Renal cortical epithelial cell (primary cell): ENCODE measurements at regions not wholly inside any gene's neighbourhood (a gene's known extent, or its start where the extent isn't known, plus 50 kb on each side); places are given as distances from the start of the nearest gene placed in this dataset.
"Not testable (repeated sequence)": the region's sequence is repeated elsewhere in the genome, so short reads cannot be mapped to it uniquely, and the experiment has no call there.

Source experiments
- DNase-seq: peaks from one replicate; pipeline ENCODE4 v3.0.0-alpha.2; 2011; ENCODE audit warnings: low read depth

DNA sequence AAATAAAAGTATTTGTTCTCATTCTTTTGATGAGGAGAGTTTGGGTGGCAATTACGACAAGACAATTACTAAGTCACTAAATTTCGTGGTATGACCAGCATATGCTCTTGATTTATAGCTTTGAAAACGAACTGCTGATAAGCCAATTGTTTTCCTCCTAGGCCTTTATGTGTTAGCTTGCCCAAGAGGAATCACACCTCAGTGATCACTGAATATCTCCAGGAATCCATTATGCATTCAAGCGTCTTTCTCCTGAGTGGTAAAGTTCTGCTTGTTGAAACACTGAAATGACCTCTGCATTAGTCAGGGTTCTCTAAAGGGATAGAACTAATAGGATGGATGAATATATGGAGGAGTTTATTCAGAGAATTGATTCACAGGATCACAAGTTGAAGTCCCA lies 677.7 kb upstream of the MEF2C start:
- peak; percentile 98 for DNase-seq

DNA sequence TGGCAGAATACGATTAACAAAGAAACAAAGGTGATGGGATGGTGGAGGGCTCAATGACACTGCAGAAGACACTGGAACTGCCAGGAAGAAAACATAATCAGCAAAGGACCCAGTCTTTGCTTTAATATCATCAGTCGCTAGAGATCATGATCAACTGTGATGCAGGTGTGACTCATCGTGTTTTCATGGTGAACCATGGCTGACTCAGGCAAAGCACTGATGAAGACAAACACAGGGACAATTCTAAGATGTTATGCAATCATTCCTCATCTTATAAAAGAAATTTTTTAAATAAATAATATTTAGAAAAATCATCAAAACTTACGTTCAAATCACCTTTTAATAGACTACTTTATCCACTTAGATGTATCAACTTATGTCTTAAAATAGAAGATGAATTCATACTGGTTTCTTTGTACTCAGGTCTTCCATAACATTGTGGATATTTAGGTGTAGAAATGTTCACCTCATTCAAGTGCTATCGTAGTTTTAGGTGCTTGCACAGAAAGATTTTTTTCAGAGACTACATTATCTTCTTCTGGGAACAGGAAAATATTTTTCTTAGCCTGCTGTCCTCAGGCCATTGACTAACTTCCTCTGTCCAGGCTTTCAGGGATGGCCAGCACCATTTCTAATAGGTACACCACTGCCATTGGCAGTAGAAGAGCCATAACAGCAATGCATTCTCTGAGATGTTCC lies 673.4 kb upstream of the MEF2C start:
- peak; percentile 94 for DNase-seq

GRCh38 chr5:89546657-89547056 lies 663.7 kb upstream of the MEF2C start:
- DNase-seq, result no peak

GRCh38 chr5:89545626-89546025 lies 662.6 kb upstream of the MEF2C start:
- DNase-seq, result no peak

- DNase-seq, result no peak
Measured at GRCh38 chr5:89545076-89545475, 662.1 kb upstream of the MEF2C start.

GRCh38 chr5:89542736-89543135 lies 659.8 kb upstream of the MEF2C start:
- DNase-seq, result no peak

DNA sequence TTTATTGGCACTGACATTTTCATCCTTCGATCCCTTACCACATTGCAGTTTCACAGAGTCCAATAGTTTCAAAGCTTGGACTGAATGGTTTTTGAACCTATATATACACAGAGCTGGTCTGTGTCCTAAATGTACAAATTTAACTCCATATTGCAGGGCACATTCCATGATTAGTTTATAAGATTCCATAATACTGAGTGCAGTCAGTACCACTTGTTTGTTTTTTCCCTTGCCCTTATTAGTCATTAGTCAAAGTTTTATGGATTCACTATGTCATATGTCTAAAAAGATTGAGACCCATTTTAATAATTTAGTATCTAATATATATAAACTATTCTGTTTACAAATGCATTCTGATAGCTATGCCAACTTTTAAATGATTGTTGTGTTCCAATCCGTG lies 654.8 kb upstream of the MEF2C start:
- DNase-seq, result no peak

DNA sequence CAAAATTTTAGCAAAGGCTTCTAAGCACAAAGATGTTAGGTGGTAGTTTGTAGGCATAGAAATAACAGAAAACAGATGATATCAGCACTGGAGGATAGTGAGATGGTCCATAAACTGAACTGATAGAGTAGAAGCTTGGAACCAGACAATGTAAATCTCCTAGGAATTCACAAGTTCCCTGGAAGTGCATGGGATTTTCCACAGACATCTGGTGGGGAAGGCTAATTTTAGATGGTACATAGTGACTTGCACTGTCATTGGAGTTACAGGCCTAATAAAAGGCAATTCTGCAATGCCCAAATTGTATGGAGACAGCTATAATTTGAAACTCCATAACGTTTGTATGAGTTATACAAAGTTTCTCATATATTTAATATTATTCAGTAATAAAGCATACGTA lies 653.0 kb upstream of the MEF2C start:
- no peak for DNase-seq

DNA sequence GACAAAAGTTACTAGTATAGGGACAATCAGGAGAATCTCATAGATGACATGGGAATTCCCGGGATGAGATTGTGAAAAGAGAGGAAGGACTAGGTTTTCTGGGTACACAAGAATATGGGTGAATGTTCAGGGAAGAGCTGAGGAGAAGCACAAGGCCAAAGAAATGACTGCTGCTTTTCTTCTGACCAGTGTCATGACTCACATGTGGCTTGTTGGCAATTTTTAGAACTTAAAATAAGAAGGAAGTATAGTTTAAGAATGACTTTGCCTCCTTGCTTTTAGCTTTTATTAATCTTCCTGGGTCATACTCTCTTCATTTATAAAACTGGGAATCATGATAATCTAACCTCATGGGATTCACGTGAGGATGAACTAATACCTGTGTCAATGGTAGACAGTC lies 652.4 kb upstream of the MEF2C start:
- peak; percentile 22 for DNase-seq

- peak; percentile 83 for DNase-seq
Measured at GRCh38 chr5:89534331-89534730, 651.3 kb upstream of the MEF2C start.

GRCh38 chr5:89524785-89525184 lies 641.8 kb upstream of the MEF2C start:
- no peak for DNase-seq

DNA sequence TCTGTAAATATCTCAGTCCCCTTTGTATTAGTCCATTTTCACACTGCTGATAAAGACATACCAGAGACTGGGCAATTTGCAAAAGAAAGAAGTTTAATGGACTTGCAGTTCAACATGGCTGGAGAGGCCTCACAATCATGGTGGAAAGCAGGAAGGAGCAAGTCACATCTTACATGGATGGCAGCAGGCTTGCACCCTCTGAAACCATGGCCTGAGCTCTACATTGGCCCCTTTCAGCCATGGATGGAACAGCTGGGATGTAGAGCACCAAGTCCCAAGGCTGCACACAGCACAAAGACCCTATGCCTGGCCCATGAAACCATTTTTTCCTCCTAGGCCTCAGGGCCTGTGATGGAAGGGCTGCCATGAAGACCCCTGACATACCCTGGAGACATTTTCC lies 640.9 kb upstream of the MEF2C start:
- DNase-seq, result not testable (repeated sequence)

DNA sequence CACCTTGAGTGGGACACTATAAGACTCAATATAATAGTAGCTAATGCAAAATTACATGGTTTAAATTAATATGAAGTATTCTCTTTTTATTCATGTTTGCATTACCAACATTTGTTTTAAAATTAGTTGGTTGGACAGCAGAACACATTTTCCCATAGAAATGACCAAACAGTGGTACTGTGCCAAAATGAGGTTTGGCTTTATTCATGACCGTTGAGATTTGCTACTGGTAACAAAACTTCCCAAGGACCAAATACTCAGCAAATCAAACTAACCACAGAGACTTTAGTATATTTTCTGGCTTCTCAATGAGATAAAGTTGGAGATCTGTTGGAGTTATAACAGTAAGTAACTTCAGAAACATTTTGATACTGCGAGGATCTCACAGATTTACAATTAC lies 637.8 kb upstream of the MEF2C start:
- DNase-seq, result no peak

- no peak for DNase-seq
Measured at GRCh38 chr5:89513299-89514044, 630.5 kb upstream of the MEF2C start.

DNA sequence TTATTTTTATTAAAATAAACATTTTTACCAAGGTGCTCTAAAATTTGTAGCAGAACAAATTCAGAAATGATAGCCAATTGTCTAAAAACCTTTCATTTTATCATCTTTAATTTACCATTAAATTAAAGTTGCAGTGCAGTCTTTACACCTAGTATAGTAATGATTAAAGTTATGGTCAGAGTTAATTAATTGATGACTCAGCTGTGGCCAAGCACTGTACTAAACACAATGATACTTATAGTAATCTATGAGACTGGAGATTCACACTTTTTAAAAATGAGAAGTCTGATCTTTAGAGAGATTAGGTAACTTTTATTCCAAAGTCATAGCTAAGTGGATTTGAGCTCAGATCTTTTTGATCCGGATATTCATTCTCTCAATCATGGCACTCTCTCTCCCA lies 621.1 kb upstream of the MEF2C start:
- no peak for DNase-seq

- no peak for DNase-seq
Measured at GRCh38 chr5:89499787-89500186, 616.8 kb upstream of the MEF2C start.

DNA sequence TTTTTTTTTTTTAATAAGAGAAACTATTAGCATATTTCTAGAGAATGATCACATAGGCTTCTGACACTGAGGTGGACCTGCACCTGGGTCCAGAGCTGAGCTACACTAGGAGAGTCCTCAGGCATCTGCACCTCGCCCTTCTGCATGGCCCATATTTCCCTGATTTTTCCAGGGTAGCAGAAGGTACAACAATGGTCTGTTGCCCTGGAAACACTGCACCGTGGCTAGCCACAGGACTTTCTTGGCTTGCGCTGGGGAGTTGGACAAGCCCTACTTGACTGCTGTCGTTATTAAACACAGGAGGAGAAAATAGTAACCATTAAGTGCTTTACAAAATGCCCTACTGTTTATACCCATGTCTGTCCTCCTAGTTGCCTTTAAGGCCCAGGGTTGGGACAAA lies 615.7 kb upstream of the MEF2C start:
- no peak for DNase-seq

GRCh38 chr5:89493414-89493813 lies 610.4 kb upstream of the MEF2C start:
- DNase-seq, result no peak

DNA sequence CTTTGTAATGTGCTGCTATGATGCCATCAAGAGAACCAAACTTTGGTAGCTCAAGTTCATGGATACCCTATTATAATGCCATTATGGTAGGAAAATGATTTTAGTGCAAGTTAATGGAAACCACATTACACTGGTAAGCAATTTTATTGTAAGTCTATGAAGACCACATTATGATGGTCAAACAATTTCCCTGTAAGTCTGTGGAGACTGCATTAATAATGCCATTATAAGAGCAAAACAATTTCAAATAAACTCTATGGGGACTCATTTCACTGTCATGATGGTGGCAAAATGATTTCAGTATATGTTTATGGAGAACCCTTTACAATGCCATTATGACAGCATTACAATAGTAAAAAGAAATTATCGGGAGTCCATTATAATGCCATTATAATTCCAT lies 602.0 kb upstream of the MEF2C start:
- no peak for DNase-seq

DNA sequence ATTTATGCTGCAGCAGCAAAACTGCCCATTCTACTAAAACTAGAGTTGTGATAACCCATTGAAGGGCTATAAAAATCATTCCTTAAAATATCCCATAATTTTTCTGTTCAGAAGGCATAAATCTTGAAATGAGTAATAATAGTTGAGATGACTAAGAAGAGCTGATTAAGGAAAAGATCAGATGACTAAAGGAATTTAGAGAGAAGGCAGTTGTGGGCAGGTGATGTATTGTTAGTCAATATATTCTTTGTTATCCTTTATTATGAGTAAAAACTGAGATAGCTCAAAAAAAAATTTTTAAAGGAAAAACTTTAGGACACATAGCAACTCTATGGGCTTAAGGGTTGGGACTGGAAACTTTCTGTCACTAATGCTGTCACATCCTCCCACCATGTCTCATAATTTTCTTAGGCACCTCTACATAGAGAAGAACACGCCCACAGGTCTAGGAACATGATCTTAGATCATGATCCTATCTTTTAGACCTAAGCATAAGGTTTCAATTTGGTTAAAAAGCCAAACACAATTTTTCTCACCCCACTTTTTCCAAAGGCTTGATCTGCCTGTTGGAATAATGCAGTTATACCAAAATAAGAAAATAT lies 597.5 kb upstream of the MEF2C start:
- DNase-seq, result no peak

DNA sequence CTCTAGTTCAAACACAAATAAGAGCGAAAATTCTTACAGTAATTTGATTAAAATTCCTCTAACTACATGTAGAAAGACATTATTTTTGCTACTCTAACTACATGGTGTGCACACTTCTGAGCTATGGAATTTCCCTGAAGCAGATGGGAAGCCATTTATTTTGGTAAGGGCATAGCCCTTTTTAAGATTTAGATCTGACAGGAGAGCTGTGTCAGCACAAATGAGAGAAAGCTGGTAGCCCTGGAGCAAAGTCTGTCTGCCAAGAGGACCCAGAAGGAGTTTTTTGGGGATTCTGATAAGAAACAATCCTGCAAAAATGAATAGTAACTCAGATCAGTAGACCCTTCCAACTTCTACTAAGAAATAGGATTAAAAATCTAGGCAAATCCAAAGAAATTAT lies 595.9 kb upstream of the MEF2C start:
- no peak for DNase-seq

DNA sequence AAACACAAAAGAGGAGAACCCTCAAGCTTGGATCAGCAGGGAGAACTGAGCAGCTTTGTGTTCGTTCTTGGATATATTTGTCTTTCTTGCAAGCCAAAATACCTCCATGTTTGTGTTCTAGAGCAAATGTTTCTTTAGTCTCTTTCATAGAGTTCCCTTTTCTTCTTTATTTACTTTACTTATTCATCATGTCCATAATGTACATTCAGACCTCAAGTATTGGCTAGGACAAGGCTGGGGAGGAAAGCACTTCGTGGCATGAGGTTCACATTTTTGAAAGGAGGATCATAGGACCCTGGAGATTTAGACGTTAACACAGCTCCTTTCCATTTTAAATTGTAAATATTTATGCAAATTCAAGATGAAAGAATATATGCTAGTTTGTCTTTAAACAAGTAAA lies 590.2 kb upstream of the MEF2C start:
- no peak for DNase-seq

GRCh38 chr5:89471541-89471940 lies 588.6 kb upstream of the MEF2C start:
- DNase-seq, result no peak
